Mammary epithelial cell (primary cell): ENCODE measurements at regions not wholly inside any gene's neighbourhood (a gene's known extent, or its start where the extent isn't known, plus 50 kb on each side); places are given as distances from the start of the nearest gene placed in this dataset.

Experiments
- CTCF ChIP-seq, 2 donors: IDR thresholded peaks in 1 of 2; conservative IDR thresholded peaks in 1 of 2; 2 replicates each; pipeline ENCODE4 v1.5.1; 2011 to 2012; ENCODE audit warnings: inconsistent platforms in 2 of 2, low read length in 2 of 2, mild to moderate bottlenecking in 2 of 2, control low read depth in 1 of 2, low read depth in 1 of 2; ENCODE audit not compliant: insufficient read depth in 1 of 2; ENCODE audit errors: extremely low read depth in 1 of 2
- EZH2 ChIP-seq: IDR thresholded peaks from 2 replicates; pipeline ENCODE4 v1.6.1; 2012; ENCODE audit warnings: low read length, inconsistent platforms, borderline replicate concordance

- no peak for TF ChIP-seq CTCF (conservative IDR thresholded peaks at IDR 0.05 in 1 of 2, IDR thresholded peaks at IDR 0.05 in 1 of 2; ENCODE audit: extremely low read depth in 1 of 2, insufficient read depth in 1 of 2, low read depth in 1 of 2, low read length in 2 of 2)
- TF ChIP-seq EZH2: no peak
Measured at GRCh38 chr2:144889348-144889747, 369.4 kb upstream of the ZEB2 start.
